GM12873 (cell line): ENCODE measurements at regions not wholly inside any gene's neighbourhood (a gene's known extent, or its start where the extent isn't known, plus 50 kb on each side); places are given as distances from the start of the nearest gene placed in this dataset.

Source experiments
- TF ChIP-seq, protein P1 (sequence below): IDR thresholded peaks from 2 replicates; pipeline ENCODE4 v1.5.1; 2012; ENCODE audit warnings: low read depth, mild to moderate bottlenecking, moderate library complexity, low read length, control low read depth; ENCODE audit not compliant: insufficient read depth; ENCODE audit errors: missing control alignments

DNA sequence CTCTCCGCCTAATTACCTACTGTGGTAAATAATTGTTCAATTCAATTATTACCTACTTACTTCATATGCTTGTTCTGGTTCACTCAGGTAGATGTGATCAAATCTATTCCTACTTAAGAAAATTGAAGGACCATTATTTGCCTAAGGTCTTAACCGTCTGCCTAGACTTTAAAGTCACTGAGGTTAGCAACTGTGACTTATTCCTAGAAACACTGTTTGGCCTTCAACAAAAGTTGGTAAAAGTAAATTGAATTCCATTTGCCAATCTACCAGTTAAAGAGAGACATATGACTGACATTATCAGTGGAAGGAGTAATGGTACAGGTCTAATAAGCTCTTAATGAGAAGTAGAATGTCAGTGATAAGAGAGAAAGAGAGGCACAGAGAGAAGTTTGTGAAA, 491.5 kb downstream of the NYAP2 start:
- TF ChIP-seq, protein P1, sequence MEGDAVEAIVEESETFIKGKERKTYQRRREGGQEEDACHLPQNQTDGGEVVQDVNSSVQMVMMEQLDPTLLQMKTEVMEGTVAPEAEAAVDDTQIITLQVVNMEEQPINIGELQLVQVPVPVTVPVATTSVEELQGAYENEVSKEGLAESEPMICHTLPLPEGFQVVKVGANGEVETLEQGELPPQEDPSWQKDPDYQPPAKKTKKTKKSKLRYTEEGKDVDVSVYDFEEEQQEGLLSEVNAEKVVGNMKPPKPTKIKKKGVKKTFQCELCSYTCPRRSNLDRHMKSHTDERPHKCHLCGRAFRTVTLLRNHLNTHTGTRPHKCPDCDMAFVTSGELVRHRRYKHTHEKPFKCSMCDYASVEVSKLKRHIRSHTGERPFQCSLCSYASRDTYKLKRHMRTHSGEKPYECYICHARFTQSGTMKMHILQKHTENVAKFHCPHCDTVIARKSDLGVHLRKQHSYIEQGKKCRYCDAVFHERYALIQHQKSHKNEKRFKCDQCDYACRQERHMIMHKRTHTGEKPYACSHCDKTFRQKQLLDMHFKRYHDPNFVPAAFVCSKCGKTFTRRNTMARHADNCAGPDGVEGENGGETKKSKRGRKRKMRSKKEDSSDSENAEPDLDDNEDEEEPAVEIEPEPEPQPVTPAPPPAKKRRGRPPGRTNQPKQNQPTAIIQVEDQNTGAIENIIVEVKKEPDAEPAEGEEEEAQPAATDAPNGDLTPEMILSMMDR = no peak

DNA sequence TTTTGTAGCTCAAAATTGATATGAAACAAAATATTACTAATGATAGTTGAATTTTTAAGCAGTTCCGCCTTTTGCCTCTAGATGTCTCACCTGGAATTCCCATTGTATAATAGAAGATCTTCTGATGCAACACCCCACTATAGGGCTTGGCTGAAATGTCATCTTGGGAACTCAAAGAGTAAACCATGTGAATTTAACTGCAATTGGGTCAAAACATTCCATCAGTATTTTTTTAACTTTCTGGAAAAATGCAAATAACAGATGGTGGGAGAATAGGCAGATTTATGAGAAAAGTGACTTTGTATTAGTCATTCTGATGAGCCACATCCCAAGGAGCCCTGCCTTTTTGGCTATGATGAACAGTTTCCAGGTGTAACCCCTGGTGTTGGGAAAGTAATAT, 489.9 kb downstream of the NYAP2 start:
- TF ChIP-seq, protein P1 = peak; percentile 60

DNA sequence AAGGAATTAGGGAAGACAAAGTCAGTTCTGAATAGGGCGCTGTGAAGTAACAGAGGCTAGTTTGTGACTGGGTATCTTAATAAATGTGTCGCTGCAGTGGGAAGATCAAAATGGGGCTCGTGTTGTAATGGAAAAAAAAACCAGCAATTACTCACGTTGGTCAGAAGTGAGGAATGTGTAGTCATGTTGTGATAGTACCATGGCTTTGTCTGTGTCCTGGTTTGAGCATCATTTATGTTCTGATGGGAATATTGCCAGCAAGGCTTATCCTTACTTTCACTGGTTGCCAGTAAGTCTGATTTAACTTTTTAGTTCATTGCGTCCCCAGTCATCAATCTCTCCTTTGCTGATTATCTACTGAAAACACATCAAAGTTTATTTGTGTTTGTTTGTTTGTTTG, 467.6 kb downstream of the NYAP2 start:
- TF ChIP-seq, protein P1 = no peak

DNA sequence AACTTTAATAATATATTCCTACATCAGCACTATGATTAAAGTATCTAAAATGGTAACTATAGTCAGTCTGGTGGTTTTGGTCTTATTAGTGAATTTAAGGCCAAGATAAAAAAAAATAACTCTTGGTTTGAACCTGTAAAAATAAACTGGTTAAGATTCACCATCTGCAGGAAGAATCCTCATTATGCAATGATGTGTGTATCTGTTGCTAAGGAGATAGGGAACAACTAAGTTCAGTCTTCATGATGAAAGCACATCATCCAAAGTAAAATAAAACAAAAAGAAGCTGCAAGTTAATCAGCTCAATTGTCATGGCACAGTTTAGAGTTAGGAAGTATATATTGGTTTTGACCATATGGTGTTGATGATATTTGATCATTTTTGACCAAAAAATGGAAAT, 466.0 kb downstream of the NYAP2 start:
- TF ChIP-seq, protein P1 = no peak

DNA sequence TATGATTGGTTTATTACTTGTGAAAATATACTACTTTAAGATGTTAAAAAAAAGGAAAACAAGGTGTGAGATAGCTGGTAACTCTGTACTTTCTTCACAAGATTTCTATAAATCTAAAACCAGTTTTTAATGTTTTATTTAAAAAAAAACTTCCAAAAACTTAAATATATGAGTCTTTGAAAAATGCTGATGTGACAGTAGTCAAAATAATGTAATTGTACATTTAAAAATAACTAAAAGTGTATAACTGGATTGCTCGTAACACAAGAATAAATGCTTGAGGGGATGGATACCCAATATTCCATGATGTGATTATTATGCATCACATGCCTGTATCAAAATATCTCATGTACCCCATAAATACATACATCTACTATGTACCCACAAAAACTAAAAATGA, 464.9 kb downstream of the NYAP2 start:
- TF ChIP-seq, protein P1 = no peak

DNA sequence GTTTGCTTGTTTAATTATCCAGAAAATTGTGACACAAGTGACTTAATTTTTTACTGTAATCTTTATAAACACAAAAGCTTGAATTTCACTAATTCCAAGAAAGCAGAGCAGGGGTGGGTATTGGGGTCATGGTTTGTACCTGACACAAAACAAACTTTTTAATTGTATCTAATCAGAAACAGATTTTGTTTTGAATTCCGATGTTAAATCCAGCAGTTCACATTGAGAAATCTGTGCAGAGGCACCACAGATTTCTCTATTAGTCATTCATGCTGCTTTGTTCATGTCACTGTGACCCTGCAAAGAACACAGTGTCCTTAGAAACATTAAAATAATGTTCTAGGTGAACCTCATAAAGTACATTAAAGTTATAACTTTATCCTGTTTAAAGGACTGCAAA, 443.4 kb downstream of the NYAP2 start:
- TF ChIP-seq, protein P1 = no peak

DNA sequence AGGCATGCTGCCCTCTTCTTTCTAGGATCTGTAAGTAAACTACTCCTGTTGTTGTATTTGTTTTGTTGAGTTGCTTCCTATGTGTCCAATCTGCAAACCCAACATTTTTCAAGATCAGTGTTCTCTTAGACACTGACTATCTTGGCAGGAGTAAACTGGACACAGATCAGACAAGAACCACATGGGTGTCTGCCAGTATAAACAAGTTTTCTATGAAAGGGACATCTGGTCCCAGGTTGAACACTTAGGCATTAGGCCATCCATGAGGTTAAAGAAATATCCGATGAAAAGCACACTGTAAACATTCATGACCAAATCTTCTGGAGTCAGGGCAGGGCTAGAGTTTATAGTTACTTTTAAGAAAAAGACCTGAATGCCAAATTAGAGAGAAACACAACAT, 441.8 kb downstream of the NYAP2 start:
- TF ChIP-seq, protein P1 = no peak

DNA sequence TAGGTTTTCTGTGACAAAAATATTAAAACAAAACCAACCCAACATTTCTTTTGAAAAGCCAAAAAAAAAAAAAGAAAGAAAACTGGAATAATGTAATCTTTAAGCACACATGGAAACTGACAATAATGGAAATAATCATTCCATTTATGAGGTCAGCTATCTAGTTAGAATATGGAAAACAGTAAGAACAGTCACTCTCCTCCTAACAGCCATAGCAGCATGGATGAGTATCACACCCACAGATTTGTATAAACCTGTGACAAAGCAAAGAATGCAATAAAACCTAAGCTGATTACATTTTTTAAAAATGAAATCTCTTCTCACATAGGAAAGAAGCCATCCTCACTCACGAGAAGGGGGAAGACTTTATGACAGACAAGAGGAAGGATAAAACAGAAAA, 437.8 kb downstream of the NYAP2 start:
- TF ChIP-seq, protein P1 = no peak
